ENCODE measurements at regions not wholly inside any gene's neighbourhood (a gene's known extent, or its start where the extent isn't known, plus 50 kb on each side); places are given as distances from the start of the nearest gene placed in this dataset.
A peak's percentile ranks its signal among the peaks of the same experiment; 100 is the strongest.
"Not testable (repeated sequence)": the region's sequence is repeated elsewhere in the genome, so short reads cannot be mapped to it uniquely, and the experiment has no call there.

- DNase-seq (ENCODE audit: low read depth in 4 of 4, low spot score in 1 of 4) = peak in 1 of 4 experiments; percentile 13
These were observed 79.8 kb upstream of the GRK3 start for GRCh38 chr22:25484521-25485315.

GRCh38 chr22:25485626-25486545, 78.6 kb upstream of the GRK3 start:
- DNase-seq (ENCODE audit: low read depth in 4 of 4, low spot score in 1 of 4) = no peak

- no peak for DNase-seq (ENCODE audit: low read depth in 4 of 4, low spot score in 1 of 4)
These were observed 77.0 kb upstream of the GRK3 start for GRCh38 chr22:25487508-25487907.

DNA sequence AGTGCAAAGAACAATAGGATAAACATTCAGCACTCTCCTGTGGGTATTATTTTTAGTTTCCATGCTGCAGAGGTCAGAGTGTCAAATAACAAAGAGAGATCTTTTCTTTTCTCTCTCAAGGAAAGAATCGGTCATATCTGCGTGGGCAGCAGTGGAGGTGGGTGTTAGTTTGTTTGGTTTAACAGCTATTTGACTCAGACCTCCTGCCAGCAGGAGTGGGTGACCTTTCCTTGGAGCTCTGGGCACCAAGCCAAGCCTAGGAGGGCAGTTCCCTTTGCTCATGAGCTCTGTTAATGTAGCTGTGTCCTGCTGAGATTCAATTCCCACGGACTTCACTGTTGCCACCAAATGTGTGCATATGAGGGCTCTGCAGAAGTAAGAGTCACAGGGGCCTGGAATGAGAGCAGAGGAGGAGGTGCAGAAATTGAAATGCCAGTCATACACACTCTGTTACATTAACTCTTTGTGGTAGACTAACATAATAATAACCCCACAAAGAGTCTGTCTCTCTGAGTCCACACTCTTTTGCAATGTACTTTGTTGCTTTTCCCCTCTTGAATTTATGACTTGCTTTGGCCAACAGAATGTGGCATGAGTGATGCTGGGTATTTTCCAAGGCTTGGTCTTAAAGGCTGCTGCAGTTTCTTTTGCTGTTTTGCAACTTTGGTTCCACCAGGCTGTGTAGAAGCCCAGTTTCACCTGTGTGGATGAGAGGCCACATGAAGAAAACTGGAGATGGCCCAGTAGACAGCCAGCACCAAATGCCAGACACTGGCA, 76.0 kb upstream of the GRK3 start:
- peak in 2 of 4 experiments; percentile 5 to 24 for DNase-seq (ENCODE audit: low read depth in 4 of 4, low spot score in 1 of 4)

DNA sequence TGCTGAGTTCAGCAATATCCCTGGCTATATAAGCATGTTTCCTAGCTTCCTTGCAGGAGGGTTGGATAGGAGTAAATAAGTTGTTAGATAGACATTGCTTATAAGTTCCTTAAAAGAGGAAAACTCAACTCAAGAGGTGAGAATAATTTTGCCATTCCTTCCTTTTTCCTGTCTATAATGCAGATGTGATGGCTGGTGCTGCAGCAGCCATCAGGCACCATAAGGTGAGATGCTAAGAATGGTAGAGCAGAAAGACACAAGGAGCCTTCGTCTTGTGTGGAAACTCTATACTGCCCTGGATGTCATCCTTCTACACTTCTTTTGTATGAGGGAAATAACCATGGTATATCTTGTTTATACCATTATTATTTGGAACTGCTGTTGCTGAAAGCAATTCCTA, 74.5 kb upstream of the GRK3 start:
- no peak for DNase-seq (ENCODE audit: low read depth in 4 of 4, low spot score in 1 of 4)

GRCh38 chr22:25490896-25491295, 73.6 kb upstream of the GRK3 start:
- DNase-seq (ENCODE audit: low read depth in 4 of 4, low spot score in 1 of 4) = no peak

- no peak for DNase-seq (ENCODE audit: low read depth in 4 of 4, low spot score in 1 of 4)
These were observed 72.3 kb upstream of the GRK3 start for GRCh38 chr22:25492162-25492561.

GRCh38 chr22:25492841-25493734, 71.4 kb upstream of the GRK3 start:
- no peak for DNase-seq (ENCODE audit: low read depth in 4 of 4, low spot score in 1 of 4)

DNA sequence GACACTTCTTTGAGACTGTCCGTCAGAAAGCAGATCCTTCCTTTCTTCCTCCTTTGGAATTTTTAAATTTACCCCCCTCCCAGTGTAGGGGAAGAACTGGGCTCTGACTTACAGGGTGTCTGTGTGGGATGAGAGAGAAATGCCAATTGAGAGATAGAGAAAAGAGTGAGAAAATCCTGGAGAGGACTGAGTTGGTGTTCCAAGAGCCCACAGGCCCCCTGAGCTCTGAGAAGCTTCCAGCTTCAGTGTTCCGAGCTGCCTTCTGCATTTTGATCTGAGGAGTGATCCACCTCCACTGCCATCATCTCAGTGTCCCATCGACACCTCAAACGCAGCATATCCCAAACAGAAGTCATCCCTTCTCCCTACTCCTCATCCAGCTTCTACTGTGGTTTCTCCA, 70.7 kb upstream of the GRK3 start:
- DNase-seq (ENCODE audit: low read depth in 4 of 4, low spot score in 1 of 4) = no peak

DNA sequence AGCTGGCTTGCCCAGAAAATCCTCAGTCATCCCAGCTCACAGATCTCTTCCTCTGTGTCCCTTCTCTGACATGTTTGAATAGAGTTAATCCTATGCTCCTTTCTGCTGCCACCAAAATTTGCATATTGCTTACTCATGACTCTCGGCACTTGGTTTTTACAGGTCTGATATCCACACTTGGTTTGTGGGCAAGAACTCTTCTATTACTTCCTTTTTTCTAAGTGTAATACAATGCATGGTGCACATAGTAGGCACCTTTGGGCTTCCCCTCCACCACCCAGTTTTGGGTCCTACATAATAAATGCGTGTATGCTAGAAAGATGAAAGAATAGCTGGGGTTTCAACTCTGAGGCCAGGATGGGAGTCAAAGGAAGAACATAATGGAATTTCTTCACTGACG, 69.7 kb upstream of the GRK3 start:
- no peak for DNase-seq (ENCODE audit: low read depth in 4 of 4, low spot score in 1 of 4)

GRCh38 chr22:25495285-25495684, 69.2 kb upstream of the GRK3 start:
- no peak for DNase-seq (ENCODE audit: low read depth in 4 of 4, low spot score in 1 of 4)

DNA sequence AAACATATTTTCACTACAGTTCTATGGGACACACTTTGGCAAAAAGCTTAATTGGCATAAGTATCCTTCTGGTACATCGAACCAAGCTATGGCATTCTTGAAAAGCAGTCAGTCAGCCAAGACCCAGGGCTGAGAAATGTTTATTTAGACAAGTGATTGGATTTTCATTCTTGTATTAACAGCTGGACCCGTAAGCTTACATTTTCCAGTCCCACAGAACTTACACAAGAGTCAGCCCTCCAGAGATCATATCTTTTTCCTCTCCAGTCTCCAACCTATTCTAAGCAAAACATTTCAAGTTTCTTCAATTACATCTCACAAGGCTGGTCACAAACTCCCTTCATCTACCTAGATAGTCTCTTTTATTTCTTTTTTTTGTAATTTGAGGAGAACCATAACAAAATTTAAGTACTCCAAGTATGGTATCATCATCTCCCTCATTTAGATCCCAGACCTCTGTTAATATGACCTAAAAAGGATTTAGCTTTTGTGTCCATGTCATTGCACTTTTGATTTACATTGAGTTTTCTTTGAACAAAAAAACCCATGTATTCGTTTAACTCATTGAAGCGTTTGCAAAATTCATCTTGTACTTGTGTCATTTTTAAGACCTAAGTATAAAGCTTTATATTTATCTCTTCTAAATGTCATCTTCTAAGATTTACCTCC, 67.9 kb upstream of the GRK3 start:
- no peak for DNase-seq (ENCODE audit: low read depth in 4 of 4, low spot score in 1 of 4)

- DNase-seq (ENCODE audit: low read depth in 4 of 4, low spot score in 1 of 4) = no peak
These were observed 67.3 kb upstream of the GRK3 start for GRCh38 chr22:25497181-25497641.

- DNase-seq (ENCODE audit: low read depth in 4 of 4, low spot score in 1 of 4) = no peak
These were observed 66.8 kb upstream of the GRK3 start for GRCh38 chr22:25497716-25498115.

DNA sequence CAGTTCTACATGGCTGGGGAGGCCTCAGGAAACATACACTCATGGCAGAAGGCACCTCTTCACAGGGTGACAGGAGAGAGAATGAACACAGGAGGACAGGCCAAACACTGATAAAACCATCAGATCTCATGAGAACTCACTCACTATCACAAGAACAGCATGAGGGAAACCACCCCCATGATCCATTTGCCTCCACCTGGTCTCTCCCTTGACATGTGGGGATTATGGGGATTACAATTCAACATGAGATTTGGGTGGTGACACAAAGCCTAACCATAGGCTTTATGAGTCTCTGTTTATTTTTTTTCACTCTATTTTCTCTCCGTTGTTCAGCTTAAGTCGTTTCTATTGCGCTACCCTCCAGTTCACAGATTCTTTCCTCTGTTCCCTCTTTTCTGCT, 63.8 kb upstream of the GRK3 start:
- DNase-seq (ENCODE audit: low read depth in 4 of 4, low spot score in 1 of 4) = not testable (repeated sequence)

- DNase-seq (ENCODE audit: low read depth in 4 of 4, low spot score in 1 of 4) = not testable (repeated sequence)
These were observed 60.5 kb upstream of the GRK3 start for GRCh38 chr22:25504017-25504416.

DNA sequence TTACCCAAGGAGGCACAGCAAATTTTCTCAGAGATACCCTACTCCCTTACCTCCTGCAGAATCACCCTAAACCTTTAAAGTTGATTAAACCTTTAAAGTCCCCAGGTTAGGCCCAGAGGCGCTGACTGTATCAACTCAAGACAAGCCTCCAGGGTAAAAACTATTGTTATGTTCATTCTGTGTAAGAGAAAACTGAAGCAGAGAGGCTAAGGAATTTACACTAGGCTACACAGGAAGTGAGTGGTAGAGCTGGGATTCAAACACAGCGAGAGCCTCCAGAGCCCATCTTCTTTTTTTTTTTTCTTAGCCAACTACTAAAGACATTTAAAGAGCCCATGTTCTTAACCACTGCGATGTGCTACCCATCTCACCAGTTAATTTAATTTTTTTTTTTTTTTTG, 56.3 kb upstream of the GRK3 start:
- DNase-seq (ENCODE audit: low read depth in 4 of 4, low spot score in 1 of 4) = no peak

DNA sequence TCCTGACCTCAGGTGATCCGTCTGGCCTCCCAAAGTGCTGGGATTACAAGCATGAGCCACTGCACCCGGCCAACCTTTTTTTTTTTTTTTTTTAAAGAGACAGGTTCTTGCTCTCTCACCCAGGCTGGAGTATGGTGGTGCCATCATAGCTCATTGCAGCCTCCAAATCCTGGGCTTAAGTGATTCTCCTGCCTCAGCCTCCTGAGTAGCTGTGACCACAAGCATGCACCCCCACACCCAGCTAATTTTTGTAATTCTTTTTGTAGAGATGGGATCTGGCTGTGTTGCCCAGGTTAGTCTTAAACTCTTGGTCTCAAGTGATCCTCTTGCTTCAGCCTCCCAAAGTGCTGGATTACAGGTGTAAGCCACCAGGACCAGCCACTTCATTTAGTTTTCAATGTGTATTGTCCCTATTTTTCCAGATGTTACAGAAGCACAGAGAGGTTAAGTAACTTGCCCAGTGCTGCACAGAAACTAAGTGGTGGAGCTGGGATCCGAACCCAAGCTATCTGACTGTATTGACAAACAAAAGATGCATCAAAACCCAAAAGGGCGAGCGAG, 55.6 kb upstream of the GRK3 start:
- no peak for DNase-seq (ENCODE audit: low read depth in 4 of 4, low spot score in 1 of 4)

DNA sequence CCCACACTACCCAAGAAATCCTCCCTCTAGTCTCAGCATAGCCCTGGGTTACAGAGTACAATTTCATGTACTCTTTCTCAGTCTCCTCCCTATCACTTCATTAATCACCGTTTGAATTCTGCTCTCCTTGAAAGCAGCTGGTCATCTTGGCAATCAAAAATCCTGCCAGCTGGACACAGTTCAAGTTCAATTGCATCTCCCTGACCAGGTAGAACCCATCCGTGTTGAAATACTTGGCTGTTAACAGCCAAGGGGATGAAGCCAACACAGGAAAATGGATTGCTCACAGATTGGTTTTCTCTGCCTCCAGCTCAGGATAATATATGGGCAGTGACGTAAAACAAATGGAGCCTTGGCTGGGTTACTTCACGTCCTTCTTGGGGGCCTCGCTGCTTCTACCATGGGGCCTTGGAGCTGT, 55.1 kb upstream of the GRK3 start:
- no peak for DNase-seq (ENCODE audit: low read depth in 4 of 4, low spot score in 1 of 4)

All from stimulated activated CD4-positive, alpha-beta T cell treated with anti-CD3 and anti-CD28 coated beads, Interleukin-1b, Interleukin-23, amount 100 ng/mL, for 24 hours (primary cell).